Kidney (tissue), 13 donors: ENCODE measurements at regions not wholly inside any gene's neighbourhood (a gene's known extent, or its start where the extent isn't known, plus 50 kb on each side); places are given as distances from the start of the nearest gene placed in this dataset.
A peak's percentile ranks its signal among the peaks of the same experiment; 100 is the strongest.

Source experiments
- DNase-seq, 5 donors: peaks; one replicate each; pipeline ENCODE4 v3.0.0-alpha.2; 2013 to 2020
- FAIRE-seq: peaks from 2 replicates; lab custom pipeline; 2012; peaks lifted over from hg19 to GRCh38; lab: Jason Lieb, UNC
- H3K27ac ChIP-seq, 2 donors: one replicate each; pipeline ENCODE4 v1.7.0; 2013; ENCODE audit warnings: low read depth in 2 of 2, low read length in 2 of 2, inconsistent platforms in 1 of 2
- H3K27me3 ChIP-seq: one replicate; pipeline ENCODE4 v1.7.1; 2013; ENCODE audit warnings: low read length, inconsistent platforms; ENCODE audit not compliant: control insufficient read depth, insufficient read depth
- H3K36me3 ChIP-seq, 3 donors: one replicate each; pipeline versions ENCODE4 v1.7.0 to v1.7.1; 2013; ENCODE audit warnings: low read length in 3 of 3, control low read depth in 1 of 3, inconsistent platforms in 1 of 3; ENCODE audit not compliant: insufficient read depth in 3 of 3, control insufficient read depth in 2 of 3
- H3K4me1 ChIP-seq, 3 donors: one replicate each; pipeline versions ENCODE4 v1.7.0 to v1.7.1; 2013; ENCODE audit warnings: low read length in 3 of 3, inconsistent platforms in 1 of 3, low read depth in 1 of 3; ENCODE audit not compliant: control insufficient read depth in 2 of 3, insufficient read depth in 2 of 3
- H3K4me3 ChIP-seq, 3 donors: one replicate each; pipeline versions ENCODE4 v1.7.0 to v1.8.1; 2013; ENCODE audit warnings: low read length in 3 of 3, control low read depth in 1 of 3, inconsistent platforms in 1 of 3
- H3K9ac ChIP-seq, 3 donors: one replicate each; pipeline versions ENCODE4 v1.7.0 to v1.7.1; 2013; ENCODE audit warnings: low read length in 3 of 3, control low read depth in 1 of 3, inconsistent platforms in 1 of 3
- H3K9me3 ChIP-seq, 3 donors: one replicate each; pipeline versions ENCODE4 v1.7.0 to v1.7.1; 2013; ENCODE audit warnings: low read length in 3 of 3, control low read depth in 1 of 3, inconsistent platforms in 1 of 3; ENCODE audit not compliant: control insufficient read depth in 2 of 3, insufficient read depth in 1 of 3
- CTCF ChIP-seq: IDR thresholded peaks from 3 replicates; pipeline ENCODE4 v1.5.1; 2012; ENCODE audit warnings: mild to moderate bottlenecking, moderate library complexity, borderline replicate concordance; ENCODE audit not compliant: insufficient read depth; ENCODE audit errors: extremely low read depth
- intact Hi-C: fragments of 100-400 bp; cut with DNase I; formaldehyde crosslinking; loops from one replicate; pipeline ENCODE4 v1.11.1; 2022
- donor health status: control.
- donor health status: control.
- donor health status: control.
- donor health status: control.
- donor health status: control.
- donor health status: DM: yes; HTN: yes; CAD: no.
- donor health status: Normal renal cell carcinoma (clear cell type).

- H3K27ac ChIP-seq = peak overlapping the region; percentile 43 to 81
- no peak for TF ChIP-seq CTCF
- no peaks in the 10 kb centered on the region for H3K4me1 ChIP-seq
- H3K9me3 ChIP-seq = no peaks in the 10 kb centered on the region
- DNase-seq = peak; percentile 28 to 83 (median 49)
- intact Hi-C loops = no loop called here
- H3K27me3 ChIP-seq = peaks cover 27% of the 10 kb centered on the region
- peak overlapping the region; percentile 43 to 59 (median 55) for H3K4me3 ChIP-seq
- FAIRE-seq = no peak
- H3K9ac ChIP-seq = peak overlapping the region in 2 of 3 donors; percentile 14 to 34
- no peaks in the 10 kb centered on the region for H3K36me3 ChIP-seq
These were observed 145.2 kb upstream of the ETS2 start for GRCh38 chr21:38660333-38661196.

- peak overlapping the region; percentile 43 to 59 (median 55) for H3K4me3 ChIP-seq
- H3K27me3 ChIP-seq = peaks cover 27% of the 10 kb centered on the region
- H3K9ac ChIP-seq = peak overlapping the region in 2 of 3 donors; percentile 14 to 46
- peak; percentile 39 to 88 (median 58) for DNase-seq
- no peaks in the 10 kb centered on the region for H3K4me1 ChIP-seq
- intact Hi-C loops = no loop called here
- H3K9me3 ChIP-seq = no peaks in the 10 kb centered on the region
- no peak for FAIRE-seq
- no peaks in the 10 kb centered on the region for H3K36me3 ChIP-seq
- TF ChIP-seq CTCF = no peak
- peak overlapping the region; percentile 43 to 81 for H3K27ac ChIP-seq
These were observed 144.4 kb upstream of the ETS2 start for GRCh38 chr21:38661197-38661871.

- H3K9ac ChIP-seq = peak overlapping the region in 1 of 3 donors; percentile 46
- H3K4me3 ChIP-seq = peak overlapping the region in 2 of 3 donors; percentile 24 to 59
- FAIRE-seq (no peak), DNase-seq (peak in 3 of 5 donors; percentile 21 to 60 (median 49))
- TF ChIP-seq CTCF = no peak
- no peaks in the 10 kb centered on the region for H3K36me3 ChIP-seq
- H3K9me3 ChIP-seq = no peaks in the 10 kb centered on the region
- H3K4me1 ChIP-seq = no peaks in the 10 kb centered on the region
- peaks cover 25% of the 10 kb centered on the region for H3K27me3 ChIP-seq
- intact Hi-C loops = no loop called here
- peak overlapping the region in 1 of 2 donors; percentile 81 for H3K27ac ChIP-seq
These were observed 143.7 kb upstream of the ETS2 start for GRCh38 chr21:38661889-38662568.
